PFSK-1 (cell line): ENCODE measurements at regions not wholly inside any gene's neighbourhood (a gene's known extent, or its start where the extent isn't known, plus 50 kb on each side); places are given as distances from the start of the nearest gene placed in this dataset.

Experiments
- FOXP2 ChIP-seq: optimal IDR thresholded peaks from 2 replicates; pipeline ENCODE3; 2011; ENCODE audit warnings: borderline replicate concordance, control low read depth, inconsistent platforms; ENCODE audit not compliant: insufficient read depth; ENCODE audit errors: extremely low read length, extremely low read depth
- POLR2AphosphoS5 ChIP-seq: IDR thresholded peaks from 2 replicates; pipeline ENCODE4 v1.6.1; 2012; ENCODE audit warnings: low read depth, mild to moderate bottlenecking, control low read depth, low read length, moderate library complexity
- REST ChIP-seq, 2 experiments: IDR thresholded peaks; 2 replicates each; pipeline versions ENCODE4 v1.6.1 to v1.8.0; 2011 to 2012; ENCODE audit warnings: low read depth in 2 of 2, low read length in 2 of 2, control low read depth in 1 of 2, inconsistent platforms in 1 of 2, mild to moderate bottlenecking in 1 of 2, moderate library complexity in 1 of 2; ENCODE audit not compliant: insufficient read depth in 1 of 2
- SIN3A ChIP-seq: IDR thresholded peaks from 2 replicates; pipeline ENCODE4 v1.6.1; 2012; ENCODE audit warnings: mild to moderate bottlenecking, low read length, moderate library complexity, borderline replicate concordance; ENCODE audit not compliant: insufficient read depth
- TAF1 ChIP-seq: IDR thresholded peaks from 2 replicates; pipeline ENCODE4 v1.6.1; 2012; ENCODE audit warnings: low read length, control low read depth, borderline replicate concordance; ENCODE audit not compliant: insufficient read depth

DNA sequence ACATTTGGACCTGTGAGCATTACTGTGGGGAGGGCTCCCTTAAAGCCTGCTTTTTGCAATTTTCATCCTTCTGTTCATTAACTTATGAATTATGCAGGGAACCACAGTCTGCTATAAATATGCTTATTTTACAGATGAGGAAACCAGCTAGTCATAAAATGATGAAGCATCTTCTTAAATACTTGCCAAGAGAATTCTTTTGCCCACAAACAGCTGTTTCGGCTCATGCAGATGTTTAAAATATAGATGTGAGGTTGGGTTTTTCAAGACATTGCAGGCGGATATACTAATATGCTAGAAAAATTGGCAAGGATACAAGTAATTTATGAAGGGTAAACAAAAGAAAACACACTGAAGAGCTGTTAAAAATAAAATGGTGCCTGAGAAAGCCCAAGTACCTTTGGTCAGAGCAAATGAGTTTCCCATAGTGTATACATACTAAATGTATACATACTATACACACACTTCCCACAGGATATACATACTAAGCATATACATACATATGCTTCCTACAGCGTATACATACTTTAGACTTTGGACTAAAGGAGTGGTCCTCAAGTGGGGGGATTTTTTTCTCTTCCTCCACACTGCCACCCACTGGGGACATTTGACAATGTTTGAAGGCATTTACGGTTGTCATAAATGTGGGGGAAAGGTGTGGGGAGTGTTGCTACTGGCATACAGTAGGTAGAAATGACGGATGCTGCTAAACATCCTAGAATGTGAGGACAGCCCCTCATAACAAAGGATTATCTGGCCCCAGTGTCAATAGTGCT is 164.9 kb upstream of the CSNK1A1L start:
- TF ChIP-seq FOXP2 (no peak), POLR2AphosphoS5 (no peak), REST (IDR thresholded peaks at IDR 0.05; ENCODE audit: insufficient read depth in 1 of 2, low read depth in 2 of 2, low read length in 2 of 2) (no peak), SIN3A (no peak), TAF1 (no peak)

DNA sequence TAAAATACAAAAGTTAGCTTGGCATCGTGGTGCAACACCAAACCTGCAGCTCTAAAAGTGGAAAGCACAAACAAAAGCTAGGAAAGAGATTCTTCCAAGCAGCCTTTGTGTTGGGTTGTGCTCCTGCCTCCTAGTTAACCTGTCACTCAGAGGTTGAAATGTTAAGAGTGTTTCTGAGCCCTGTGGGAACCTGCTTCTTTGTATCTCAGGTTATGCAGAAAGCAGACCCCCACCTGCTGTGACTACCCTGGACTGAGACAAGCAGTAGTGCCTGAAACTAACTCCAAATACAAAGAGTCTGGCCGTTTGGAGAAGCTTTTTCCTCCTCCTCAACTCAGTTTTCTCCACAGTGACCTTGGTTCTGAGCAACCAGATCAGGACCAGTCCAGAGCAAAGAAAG is 158.4 kb upstream of the CSNK1A1L start:
- TF ChIP-seq POLR2AphosphoS5 (no peak), TAF1 (no peak), REST (IDR thresholded peaks at IDR 0.05; ENCODE audit: insufficient read depth in 1 of 2, low read depth in 2 of 2, low read length in 2 of 2) (no peak), SIN3A (no peak), FOXP2 (no peak)

GRCh38 chr13:37257706-37258105 is 152.2 kb upstream of the CSNK1A1L start:
- no peak for TF ChIP-seq POLR2AphosphoS5
- TF ChIP-seq TAF1, result no peak

GRCh38 chr13:37257051-37257450 is 151.6 kb upstream of the CSNK1A1L start:
- TF ChIP-seq POLR2AphosphoS5, result no peak
- TF ChIP-seq FOXP2, result no peak
- TF ChIP-seq TAF1, result no peak
- TF ChIP-seq REST (IDR thresholded peaks at IDR 0.05; ENCODE audit: insufficient read depth in 1 of 2, low read depth in 2 of 2, low read length in 2 of 2), result no peak
- no peak for TF ChIP-seq SIN3A

DNA sequence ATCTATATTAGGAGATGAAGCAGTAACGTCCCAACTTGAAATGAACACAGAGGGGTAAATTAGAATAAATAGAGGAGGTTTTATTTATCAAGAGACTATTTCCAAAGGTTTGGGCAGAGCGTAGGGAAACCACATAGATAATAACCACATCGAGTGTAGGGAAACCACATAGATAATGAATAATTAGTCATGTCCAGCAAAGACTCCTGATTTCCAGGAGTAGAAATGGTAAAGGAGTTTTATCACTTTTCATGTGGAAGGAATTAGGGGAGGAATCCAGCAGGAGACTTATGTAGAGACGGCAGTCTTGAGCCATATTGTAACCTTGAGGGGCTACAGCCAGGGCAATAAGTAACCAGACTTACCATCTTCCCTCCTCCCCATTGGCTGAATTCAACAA is 136.3 kb upstream of the CSNK1A1L start:
- TF ChIP-seq POLR2AphosphoS5 (no peak), SIN3A (no peak), REST (IDR thresholded peaks at IDR 0.05; ENCODE audit: insufficient read depth in 1 of 2, low read depth in 2 of 2, low read length in 2 of 2) (no peak), FOXP2 (no peak), TAF1 (no peak)
